Right lung (tissue), 2 donors: ENCODE measurements at regions not wholly inside any gene's neighbourhood (a gene's known extent, or its start where the extent isn't known, plus 50 kb on each side); places are given as distances from the start of the nearest gene placed in this dataset.
A peak's percentile ranks its signal among the peaks of the same experiment; 100 is the strongest.

Experiments used
- DNase-seq, 2 donors: peaks; one replicate each; pipeline ENCODE4 v3.0.0-alpha.2; 2013

DNA sequence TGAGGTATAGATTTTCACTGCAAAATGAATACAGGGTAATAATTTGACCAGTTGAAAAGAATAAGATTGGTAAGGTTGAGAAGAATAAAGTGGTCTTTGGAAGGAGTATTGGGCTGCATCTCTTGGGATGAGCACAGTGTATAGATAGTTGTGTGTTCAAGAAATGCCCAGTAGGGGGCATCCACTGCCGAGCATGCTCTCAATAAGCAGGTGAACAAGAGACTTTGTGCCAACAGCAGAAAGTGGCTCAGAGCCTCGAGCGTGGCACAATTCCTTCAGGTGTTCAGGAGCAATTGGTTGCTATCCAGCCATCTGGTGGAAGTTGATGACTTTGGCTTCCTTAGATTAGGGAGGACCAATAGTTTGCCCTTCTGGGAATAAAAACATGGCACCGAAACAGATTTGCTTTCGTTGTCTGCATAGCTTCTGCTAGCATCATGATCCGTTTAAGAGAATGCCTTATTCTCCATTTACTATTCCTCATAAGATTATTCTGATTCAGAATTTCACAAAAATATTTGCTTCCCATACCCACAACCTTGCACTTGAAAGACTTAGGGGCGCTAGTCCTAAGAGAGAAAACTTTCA is 258.1 kb upstream of the NEIL3 start:
- DNase-seq, result no peak

DNA sequence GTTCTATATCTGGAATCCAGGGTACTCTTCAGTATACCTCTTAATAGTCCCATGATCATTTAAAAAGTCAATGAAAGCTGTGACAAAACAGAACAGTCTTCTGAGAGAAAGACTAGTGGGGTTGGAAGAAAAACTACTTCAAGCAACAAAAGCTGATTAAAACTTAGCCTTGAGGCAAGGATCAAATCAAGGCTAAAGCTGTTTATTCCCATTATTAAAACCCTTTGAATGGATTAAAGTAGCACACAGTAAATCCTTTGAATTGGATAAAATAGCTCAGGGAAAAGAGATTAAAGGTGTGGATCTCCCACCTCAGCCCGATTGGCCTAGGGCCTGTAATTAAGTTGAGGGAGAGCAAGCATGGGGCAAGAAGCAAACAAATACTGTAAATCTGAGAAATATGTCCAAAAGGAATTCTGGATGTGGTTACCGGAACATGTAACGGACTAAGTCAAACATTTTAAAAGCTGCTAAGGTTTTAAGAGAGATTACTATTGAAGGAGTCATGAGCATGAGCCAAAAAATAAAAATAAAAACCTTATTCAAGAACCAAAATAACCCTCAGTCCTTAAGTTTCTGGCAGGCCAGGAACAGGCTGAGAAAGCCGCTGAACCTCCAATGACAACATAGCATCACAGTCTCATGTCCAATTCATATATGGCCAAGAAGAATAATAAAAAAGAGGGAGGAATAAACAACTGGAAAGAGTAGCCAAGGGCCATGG is 257.3 kb upstream of the NEIL3 start:
- DNase-seq, result no peak

- DNase-seq, result no peak
These were observed 252.5 kb upstream of the NEIL3 start for GRCh38 chr4:177057186-177057585.

GRCh38 chr4:177064116-177064515 is 245.6 kb upstream of the NEIL3 start:
- no peak for DNase-seq

- DNase-seq, result no peak
These were observed 244.8 kb upstream of the NEIL3 start for GRCh38 chr4:177064729-177065394.

DNA sequence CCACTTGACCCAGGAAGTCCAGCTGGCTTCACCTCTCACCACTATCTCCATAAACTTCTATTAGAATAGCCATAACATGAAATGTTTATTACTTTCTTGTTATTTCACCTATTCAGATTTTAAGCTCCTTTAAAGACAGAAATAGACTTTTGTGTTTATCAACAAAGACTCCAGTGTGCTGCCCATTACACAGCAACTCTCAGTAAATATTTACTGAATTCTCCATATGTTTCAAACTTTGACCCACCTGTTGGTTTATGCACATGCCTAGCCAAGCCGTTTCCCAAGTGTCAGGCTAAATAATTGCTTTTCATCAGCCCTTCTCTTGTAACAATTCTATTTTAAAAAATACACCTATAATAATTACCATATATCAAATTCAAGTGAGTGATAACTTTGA is 242.9 kb upstream of the NEIL3 start:
- no peak for DNase-seq

GRCh38 chr4:177070533-177071058 is 239.1 kb upstream of the NEIL3 start:
- no peak for DNase-seq

DNA sequence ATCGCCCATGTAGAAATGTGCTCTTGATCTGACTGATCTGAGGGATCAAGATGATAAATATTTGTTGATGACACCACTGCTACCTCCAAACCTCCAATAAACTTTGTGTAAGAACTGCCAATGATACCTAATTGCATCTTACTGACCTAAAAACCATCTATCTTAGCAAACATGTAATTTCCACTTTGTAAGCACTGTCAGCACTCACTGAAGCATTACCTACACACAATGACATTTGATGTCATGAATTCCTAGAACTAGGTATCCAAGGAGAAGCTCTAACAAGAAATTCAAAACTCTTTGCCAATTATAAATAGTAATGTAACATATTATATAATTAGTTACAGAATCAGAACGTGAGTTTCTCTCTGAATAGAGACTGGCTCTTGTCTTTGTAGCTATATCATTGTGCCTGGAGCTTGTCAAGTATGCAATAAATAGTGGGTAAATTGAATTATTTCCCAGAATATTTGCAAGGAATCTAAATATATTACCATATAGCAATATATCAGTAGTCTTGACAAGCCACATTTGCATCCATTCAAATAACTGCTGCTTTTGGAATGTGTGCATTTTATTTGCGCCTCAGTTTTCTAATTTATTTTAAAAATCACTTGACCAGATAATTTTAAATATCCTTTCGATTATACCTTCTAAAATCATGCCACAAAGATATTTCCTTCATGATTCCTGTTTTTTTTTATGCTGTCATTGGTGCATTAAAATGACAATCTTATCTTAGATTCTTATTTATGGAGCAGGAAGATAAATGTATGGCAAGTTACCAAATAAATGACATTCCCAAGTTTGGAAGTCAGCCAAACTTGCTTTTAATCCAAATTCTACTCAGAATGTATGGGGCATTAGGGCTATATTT is 232.3 kb upstream of the NEIL3 start:
- DNase-seq, result no peak

- no peak for DNase-seq
These were observed 230.3 kb upstream of the NEIL3 start for GRCh38 chr4:177079327-177079726.

DNA sequence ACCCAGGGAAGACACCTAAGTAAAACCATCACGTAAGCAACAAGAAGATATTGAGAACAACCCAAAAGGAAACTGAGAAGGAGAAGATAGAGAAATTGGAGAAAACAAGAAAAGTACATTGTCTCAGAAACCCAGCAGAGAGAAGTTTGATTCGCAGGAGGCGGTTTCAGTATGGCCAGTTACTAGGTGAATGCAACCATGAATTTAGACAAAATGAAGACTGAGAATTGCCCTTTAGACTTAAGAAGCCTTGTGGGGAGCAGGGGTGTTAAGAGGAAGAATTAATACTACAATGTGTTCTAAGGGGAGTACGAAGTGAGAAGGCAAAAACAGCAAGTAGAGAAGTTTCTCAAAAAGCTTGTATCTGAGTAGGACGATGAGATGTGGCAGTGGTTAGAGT is 229.3 kb upstream of the NEIL3 start:
- DNase-seq, result no peak

DNA sequence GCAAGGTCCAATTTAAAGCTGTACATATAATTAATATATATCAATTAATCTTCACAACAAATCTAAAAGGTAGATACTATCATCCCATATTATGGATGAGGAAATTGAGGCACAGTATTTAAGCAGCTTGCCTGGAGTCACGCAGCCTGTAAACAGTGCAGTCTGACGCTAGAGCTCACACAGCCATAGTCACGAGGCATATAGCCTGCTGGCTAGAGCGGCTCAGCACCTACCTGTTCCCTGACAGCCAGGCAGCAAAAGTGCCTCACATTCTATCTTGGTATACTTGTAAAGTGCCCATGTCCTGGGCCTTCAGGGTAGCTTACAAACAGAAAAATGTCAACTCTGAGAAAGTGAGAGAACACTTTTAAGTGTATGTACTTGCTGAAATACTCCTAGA is 222.6 kb upstream of the NEIL3 start:
- no peak for DNase-seq

- no peak for DNase-seq
These were observed 222.2 kb upstream of the NEIL3 start for GRCh38 chr4:177087499-177087898.

DNA sequence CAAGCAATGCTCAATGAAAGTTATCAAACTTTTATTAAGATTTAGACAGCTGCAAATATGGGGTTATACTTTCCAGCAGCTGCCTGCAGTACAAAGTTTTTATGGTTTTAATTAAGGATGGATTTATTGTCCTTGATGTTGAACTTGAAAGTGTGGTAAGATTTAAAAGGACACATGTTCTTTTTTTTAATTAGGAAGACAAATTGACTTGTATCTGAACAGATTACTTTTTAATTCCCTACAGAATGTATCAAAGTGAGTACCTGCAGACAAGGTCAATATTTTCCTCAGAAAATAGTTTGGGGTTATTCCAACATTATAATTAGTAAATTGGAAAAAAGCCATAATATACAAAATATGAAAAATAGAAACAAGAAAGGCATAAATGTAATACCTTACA is 218.2 kb upstream of the NEIL3 start:
- no peak for DNase-seq

GRCh38 chr4:177092807-177093206 is 216.9 kb upstream of the NEIL3 start:
- DNase-seq, result peak; percentile 25 to 26

- DNase-seq, result no peak
These were observed 215.7 kb upstream of the NEIL3 start for GRCh38 chr4:177093964-177094363.

GRCh38 chr4:177097291-177097690 is 212.4 kb upstream of the NEIL3 start:
- no peak for DNase-seq

GRCh38 chr4:177099211-177099610 is 210.5 kb upstream of the NEIL3 start:
- no peak for DNase-seq

GRCh38 chr4:177100307-177100706 is 209.4 kb upstream of the NEIL3 start:
- no peak for DNase-seq

DNA sequence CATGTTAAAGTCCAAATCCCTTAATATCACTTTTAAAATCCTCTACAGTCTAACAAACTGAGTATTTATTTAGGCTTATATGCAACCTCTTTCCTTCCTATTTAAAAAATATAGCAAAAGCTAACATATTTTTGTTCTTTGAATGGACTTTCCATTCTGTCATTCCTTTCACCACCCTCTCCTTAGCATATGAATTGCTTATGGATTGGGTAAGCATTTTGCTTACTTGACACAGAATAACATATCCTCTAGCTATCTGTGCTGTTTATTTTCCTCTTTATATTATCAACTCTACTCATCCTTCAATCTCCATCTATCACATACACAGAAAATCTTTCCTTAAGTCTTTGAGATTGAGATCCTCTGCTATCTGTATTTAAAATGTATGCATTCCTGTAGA is 206.1 kb upstream of the NEIL3 start:
- DNase-seq, result no peak

GRCh38 chr4:177105536-177105935 is 204.1 kb upstream of the NEIL3 start:
- no peak for DNase-seq

- DNase-seq, result no peak
These were observed 202.3 kb upstream of the NEIL3 start for GRCh38 chr4:177107288-177107921.

DNA sequence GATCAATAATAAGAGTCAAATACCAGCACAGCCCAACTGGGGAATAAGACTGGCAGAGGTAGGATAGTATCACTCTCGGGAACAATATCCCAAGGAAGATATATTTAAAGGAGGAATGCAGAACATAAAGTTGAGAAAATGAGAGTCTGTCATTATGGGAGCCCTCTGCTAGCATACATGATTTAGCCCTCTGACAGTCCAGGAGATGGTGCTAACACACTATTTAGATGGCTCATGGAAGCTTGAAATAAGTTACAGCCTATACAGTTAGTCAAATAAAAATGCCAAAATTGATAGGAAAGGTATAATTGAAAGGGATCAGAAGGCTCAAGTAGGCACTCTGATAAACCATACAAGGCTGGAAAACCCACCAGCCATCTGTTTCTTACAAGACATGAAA is 201.0 kb upstream of the NEIL3 start:
- DNase-seq, result peak; percentile 3 to 5
